ENCODE measurements at regions not wholly inside any gene's neighbourhood (a gene's known extent, or its start where the extent isn't known, plus 50 kb on each side); places are given as distances from the start of the nearest gene placed in this dataset.

DNA sequence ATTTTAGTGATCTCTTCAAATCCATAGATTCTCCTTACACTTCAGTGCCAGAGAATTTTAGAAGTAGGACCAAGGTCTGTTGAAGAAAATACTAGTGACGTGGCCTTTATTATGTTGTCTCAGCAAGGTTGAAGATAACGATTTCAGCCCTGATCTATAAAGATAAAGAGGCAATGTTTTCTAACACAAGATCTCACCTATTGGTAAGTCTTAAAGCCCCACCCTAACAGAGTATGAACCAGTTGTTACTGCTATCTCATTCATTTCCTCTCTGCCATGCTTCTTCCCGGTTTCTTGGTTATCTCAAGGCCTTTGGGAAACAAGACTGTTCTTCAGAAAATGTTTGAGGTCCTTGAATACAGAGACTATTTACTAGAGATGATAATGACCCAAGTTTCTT is 53.1 kb downstream of the KIAA0408 start (continued):
- TF ChIP-seq CREB1 (CRISPR knock-in tag; IDR thresholded peaks at IDR 0.05; ENCODE audit: low read depth): no peak
- TF ChIP-seq ZNF331 (CRISPR knock-in tag; IDR thresholded peaks at IDR 0.05; ENCODE audit: low read depth): no peak

DNA sequence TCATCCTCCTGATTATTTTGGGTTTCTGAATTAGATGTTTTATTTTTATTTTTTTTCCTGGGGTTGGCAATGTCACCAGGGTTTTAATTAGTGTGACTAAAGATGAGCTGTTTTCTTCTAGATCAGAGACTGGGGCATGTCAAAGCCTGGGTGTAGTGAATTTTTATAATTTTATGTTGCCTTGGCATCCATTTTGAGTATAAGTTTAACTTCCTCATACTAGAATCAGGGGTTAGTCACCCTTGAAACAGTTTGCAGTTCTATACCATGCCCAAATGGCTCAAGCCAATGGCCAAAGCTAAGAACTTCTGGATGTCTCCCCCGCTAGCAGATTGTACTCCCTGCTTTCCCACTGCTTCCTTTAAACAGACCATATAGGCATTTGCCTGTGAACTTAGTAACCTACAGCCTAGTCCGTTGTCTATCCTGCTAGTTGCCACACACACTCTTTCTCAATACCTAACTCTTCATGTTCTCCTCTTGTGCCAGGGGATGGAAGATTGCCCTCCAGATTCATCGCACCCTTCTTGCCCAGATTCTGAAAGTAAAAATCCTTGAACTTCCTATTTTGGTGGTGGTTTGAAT is 54.5 kb downstream of the KIAA0408 start:
- no peaks in the 10 kb centered on the region for H4K20me1 ChIP-seq (replicated peaks; ENCODE audit: insufficient read depth)
- H3K9me3 Mint-ChIP-seq: peaks cover 4% of the 10 kb centered on the region; the same call in 1 of the 3 replicates

More for the DNA sequence above, 54.5 kb downstream of the KIAA0408 start:
- DNase-seq (ENCODE audit: low spot score) (no peak), ATAC-seq (no peak)
- Histone ChIP-seq H2AFZ (peak overlapping the region; percentile 23; the same call in 1 of the 2 replicates), H3K27me3 (ENCODE audit: insufficient read depth) (no peaks in the 10 kb centered on the region), H3K4me2 (no peak overlapping the region), H3K4me3 (no peak overlapping the region), H3K4me1 (ENCODE audit: insufficient read depth) (no peaks in the 10 kb centered on the region), H3K9me2 (ENCODE audit: insufficient read depth) (no peaks in the 10 kb centered on the region), H3K79me2 (replicated peaks; ENCODE audit: insufficient read depth) (no peaks in the 10 kb centered on the region), H3K36me3 (ENCODE audit: insufficient read depth) (no peaks in the 10 kb centered on the region), H3F3A (replicated peaks; ENCODE audit: low read depth) (no peaks in the 10 kb centered on the region), H3K27ac (ENCODE audit: low read depth) (no peak overlapping the region)
- Mint-ChIP-seq H3K27me3 (ENCODE audit: insufficient read depth, low read depth, poor library complexity) (no peaks in the 10 kb centered on the region), H3K27ac (no peak overlapping the region), H3K4me3 (no peak overlapping the region), H3K36me3 (ENCODE audit: low read depth) (no peaks in the 10 kb centered on the region), H3K4me1 (no peaks in the 10 kb centered on the region)
- no peak for TF ChIP-seq ZNF331 (CRISPR knock-in tag; IDR thresholded peaks at IDR 0.05; ENCODE audit: low read depth)
- TF ChIP-seq, protein P1, sequence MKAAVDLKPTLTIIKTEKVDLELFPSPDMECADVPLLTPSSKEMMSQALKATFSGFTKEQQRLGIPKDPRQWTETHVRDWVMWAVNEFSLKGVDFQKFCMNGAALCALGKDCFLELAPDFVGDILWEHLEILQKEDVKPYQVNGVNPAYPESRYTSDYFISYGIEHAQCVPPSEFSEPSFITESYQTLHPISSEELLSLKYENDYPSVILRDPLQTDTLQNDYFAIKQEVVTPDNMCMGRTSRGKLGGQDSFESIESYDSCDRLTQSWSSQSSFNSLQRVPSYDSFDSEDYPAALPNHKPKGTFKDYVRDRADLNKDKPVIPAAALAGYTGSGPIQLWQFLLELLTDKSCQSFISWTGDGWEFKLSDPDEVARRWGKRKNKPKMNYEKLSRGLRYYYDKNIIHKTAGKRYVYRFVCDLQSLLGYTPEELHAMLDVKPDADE (IDR thresholded peaks at IDR 0.05): no peak
- no peak for TF ChIP-seq EZH2phosphoT487 (IDR thresholded peaks at IDR 0.05; ENCODE audit: unreplicated experiment)
- no peak for TF ChIP-seq NANOG (IDR thresholded peaks at IDR 0.05; ENCODE audit: borderline replicate concordance)
- TF ChIP-seq STAT1 (IDR thresholded peaks at IDR 0.05; ENCODE audit: unreplicated experiment): no peak
- TF ChIP-seq EZH2 (IDR thresholded peaks at IDR 0.05; ENCODE audit: low read depth, unreplicated experiment): no peak
- TF ChIP-seq, protein P2, sequence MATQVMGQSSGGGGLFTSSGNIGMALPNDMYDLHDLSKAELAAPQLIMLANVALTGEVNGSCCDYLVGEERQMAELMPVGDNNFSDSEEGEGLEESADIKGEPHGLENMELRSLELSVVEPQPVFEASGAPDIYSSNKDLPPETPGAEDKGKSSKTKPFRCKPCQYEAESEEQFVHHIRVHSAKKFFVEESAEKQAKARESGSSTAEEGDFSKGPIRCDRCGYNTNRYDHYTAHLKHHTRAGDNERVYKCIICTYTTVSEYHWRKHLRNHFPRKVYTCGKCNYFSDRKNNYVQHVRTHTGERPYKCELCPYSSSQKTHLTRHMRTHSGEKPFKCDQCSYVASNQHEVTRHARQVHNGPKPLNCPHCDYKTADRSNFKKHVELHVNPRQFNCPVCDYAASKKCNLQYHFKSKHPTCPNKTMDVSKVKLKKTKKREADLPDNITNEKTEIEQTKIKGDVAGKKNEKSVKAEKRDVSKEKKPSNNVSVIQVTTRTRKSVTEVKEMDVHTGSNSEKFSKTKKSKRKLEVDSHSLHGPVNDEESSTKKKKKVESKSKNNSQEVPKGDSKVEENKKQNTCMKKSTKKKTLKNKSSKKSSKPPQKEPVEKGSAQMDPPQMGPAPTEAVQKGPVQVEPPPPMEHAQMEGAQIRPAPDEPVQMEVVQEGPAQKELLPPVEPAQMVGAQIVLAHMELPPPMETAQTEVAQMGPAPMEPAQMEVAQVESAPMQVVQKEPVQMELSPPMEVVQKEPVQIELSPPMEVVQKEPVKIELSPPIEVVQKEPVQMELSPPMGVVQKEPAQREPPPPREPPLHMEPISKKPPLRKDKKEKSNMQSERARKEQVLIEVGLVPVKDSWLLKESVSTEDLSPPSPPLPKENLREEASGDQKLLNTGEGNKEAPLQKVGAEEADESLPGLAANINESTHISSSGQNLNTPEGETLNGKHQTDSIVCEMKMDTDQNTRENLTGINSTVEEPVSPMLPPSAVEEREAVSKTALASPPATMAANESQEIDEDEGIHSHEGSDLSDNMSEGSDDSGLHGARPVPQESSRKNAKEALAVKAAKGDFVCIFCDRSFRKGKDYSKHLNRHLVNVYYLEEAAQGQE (IDR thresholded peaks at IDR 0.05; ENCODE audit: unreplicated experiment): no peak
- no peak for TF ChIP-seq CREB1 (CRISPR knock-in tag; IDR thresholded peaks at IDR 0.05; ENCODE audit: low read depth)
- no peak for TF ChIP-seq POLR2AphosphoS5 (IDR thresholded peaks at IDR 0.05; ENCODE audit: low read depth)
- TF ChIP-seq, protein P3, sequence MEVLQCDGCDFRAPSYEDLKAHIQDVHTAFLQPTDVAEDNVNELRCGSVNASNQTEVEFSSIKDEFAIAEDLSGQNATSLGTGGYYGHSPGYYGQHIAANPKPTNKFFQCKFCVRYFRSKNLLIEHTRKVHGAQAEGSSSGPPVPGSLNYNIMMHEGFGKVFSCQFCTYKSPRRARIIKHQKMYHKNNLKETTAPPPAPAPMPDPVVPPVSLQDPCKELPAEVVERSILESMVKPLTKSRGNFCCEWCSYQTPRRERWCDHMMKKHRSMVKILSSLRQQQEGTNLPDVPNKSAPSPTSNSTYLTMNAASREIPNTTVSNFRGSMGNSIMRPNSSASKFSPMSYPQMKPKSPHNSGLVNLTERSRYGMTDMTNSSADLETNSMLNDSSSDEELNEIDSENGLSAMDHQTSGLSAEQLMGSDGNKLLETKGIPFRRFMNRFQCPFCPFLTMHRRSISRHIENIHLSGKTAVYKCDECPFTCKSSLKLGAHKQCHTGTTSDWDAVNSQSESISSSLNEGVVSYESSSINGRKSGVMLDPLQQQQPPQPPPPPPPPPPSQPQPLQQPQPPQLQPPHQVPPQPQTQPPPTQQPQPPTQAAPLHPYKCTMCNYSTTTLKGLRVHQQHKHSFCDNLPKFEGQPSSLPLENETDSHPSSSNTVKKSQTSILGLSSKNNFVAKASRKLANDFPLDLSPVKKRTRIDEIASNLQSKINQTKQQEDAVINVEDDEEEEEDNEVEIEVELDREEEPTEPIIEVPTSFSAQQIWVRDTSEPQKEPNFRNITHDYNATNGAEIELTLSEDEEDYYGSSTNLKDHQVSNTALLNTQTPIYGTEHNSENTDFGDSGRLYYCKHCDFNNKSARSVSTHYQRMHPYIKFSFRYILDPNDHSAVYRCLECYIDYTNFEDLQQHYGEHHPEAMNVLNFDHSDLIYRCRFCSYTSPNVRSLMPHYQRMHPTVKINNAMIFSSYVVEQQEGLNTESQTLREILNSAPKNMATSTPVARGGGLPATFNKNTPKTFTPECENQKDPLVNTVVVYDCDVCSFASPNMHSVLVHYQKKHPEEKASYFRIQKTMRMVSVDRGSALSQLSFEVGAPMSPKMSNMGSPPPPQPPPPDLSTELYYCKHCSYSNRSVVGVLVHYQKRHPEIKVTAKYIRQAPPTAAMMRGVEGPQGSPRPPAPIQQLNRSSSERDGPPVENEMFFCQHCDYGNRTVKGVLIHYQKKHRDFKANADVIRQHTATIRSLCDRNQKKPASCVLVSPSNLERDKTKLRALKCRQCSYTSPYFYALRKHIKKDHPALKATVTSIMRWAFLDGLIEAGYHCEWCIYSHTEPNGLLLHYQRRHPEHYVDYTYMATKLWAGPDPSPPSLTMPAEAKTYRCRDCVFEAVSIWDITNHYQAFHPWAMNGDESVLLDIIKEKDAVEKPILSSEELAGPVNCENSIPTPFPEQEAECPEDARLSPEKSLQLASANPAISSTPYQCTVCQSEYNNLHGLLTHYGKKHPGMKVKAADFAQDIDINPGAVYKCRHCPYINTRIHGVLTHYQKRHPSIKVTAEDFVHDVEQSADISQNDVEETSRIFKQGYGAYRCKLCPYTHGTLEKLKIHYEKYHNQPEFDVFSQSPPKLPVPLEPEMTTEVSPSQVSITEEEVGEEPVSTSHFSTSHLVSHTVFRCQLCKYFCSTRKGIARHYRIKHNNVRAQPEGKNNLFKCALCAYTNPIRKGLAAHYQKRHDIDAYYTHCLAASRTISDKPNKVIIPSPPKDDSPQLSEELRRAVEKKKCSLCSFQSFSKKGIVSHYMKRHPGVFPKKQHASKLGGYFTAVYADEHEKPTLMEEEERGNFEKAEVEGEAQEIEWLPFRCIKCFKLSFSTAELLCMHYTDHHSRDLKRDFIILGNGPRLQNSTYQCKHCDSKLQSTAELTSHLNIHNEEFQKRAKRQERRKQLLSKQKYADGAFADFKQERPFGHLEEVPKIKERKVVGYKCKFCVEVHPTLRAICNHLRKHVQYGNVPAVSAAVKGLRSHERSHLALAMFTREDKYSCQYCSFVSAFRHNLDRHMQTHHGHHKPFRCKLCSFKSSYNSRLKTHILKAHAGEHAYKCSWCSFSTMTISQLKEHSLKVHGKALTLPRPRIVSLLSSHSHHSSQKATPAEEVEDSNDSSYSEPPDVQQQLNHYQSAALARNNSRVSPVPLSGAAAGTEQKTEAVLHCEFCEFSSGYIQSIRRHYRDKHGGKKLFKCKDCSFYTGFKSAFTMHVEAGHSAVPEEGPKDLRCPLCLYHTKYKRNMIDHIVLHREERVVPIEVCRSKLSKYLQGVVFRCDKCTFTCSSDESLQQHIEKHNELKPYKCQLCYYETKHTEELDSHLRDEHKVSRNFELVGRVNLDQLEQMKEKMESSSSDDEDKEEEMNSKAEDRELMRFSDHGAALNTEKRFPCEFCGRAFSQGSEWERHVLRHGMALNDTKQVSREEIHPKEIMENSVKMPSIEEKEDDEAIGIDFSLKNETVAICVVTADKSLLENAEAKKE (CRISPR knock-in tag; IDR thresholded peaks at IDR 0.05): no peak
- TF ChIP-seq, protein P4, sequence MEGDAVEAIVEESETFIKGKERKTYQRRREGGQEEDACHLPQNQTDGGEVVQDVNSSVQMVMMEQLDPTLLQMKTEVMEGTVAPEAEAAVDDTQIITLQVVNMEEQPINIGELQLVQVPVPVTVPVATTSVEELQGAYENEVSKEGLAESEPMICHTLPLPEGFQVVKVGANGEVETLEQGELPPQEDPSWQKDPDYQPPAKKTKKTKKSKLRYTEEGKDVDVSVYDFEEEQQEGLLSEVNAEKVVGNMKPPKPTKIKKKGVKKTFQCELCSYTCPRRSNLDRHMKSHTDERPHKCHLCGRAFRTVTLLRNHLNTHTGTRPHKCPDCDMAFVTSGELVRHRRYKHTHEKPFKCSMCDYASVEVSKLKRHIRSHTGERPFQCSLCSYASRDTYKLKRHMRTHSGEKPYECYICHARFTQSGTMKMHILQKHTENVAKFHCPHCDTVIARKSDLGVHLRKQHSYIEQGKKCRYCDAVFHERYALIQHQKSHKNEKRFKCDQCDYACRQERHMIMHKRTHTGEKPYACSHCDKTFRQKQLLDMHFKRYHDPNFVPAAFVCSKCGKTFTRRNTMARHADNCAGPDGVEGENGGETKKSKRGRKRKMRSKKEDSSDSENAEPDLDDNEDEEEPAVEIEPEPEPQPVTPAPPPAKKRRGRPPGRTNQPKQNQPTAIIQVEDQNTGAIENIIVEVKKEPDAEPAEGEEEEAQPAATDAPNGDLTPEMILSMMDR (conservative IDR thresholded peaks at IDR 0.05; ENCODE audit: low read depth in 2 of 2): no peak
- no peak for TF ChIP-seq ZNF114 (CRISPR knock-in tag; IDR thresholded peaks at IDR 0.05)
- no peak for TF ChIP-seq JUNB (IDR thresholded peaks at IDR 0.05; ENCODE audit: unreplicated experiment)
